HEK293 (cell line): ENCODE measurements at regions not wholly inside any gene's neighbourhood (a gene's known extent, or its start where the extent isn't known, plus 50 kb on each side); places are given as distances from the start of the nearest gene placed in this dataset.

ENCODE experiments used
- CTCF ChIP-seq: fragments of 450-650 bp; formaldehyde crosslinking; IDR thresholded peaks from 2 replicates; pipeline ENCODE4 v1.5.1; 2016; ENCODE audit warnings: missing biosample characterization, missing genetic modification characterization
- HOXA7 ChIP-seq: sonication (generic); formaldehyde crosslinking; IDR thresholded peaks from 2 replicates; pipeline ENCODE4 v1.8.1; 2022; ENCODE audit warnings: missing genetic modification reagents, borderline replicate concordance
- YY1 ChIP-seq: fragments of 450-650 bp; formaldehyde crosslinking; IDR thresholded peaks from 2 replicates; pipeline ENCODE4 v1.5.1; 2018; ENCODE audit warnings: missing biosample characterization, missing genetic modification characterization
- ZNF155 ChIP-seq: fragments of 450-650 bp; formaldehyde crosslinking; IDR thresholded peaks from 2 replicates; pipeline ENCODE4 v1.5.1; 2016; ENCODE audit warnings: missing biosample characterization, missing genetic modification characterization
- ZNF184 ChIP-seq: fragments of 450-650 bp; IDR thresholded peaks from 2 replicates; pipeline ENCODE4 v1.5.1; 2018; ENCODE audit warnings: missing biosample characterization, mild to moderate bottlenecking, missing genetic modification characterization
- ZNF23 ChIP-seq: fragments of 450-650 bp; formaldehyde crosslinking; IDR thresholded peaks from 2 replicates; pipeline ENCODE4 v1.5.1; 2016; ENCODE audit warnings: missing biosample characterization, missing genetic modification characterization, borderline replicate concordance
- ZNF324 ChIP-seq: fragments of 450-650 bp; formaldehyde crosslinking; IDR thresholded peaks from 2 replicates; pipeline ENCODE4 v1.5.1; 2016; ENCODE audit warnings: missing biosample characterization, missing genetic modification characterization
- ZNF501 ChIP-seq: fragments of 450-650 bp; formaldehyde crosslinking; IDR thresholded peaks from 2 replicates; pipeline ENCODE4 v1.5.1; 2016; ENCODE audit warnings: missing biosample characterization, missing genetic modification characterization
- ZNF571 ChIP-seq: fragments of 450-650 bp; formaldehyde crosslinking; IDR thresholded peaks from 2 replicates; pipeline ENCODE4 v1.5.0; 2017; ENCODE audit warnings: missing biosample characterization, missing genetic modification characterization
- ZNF654 ChIP-seq: fragments of 450-650 bp; formaldehyde crosslinking; IDR thresholded peaks from 2 replicates; pipeline ENCODE4 v1.5.1; 2016; ENCODE audit warnings: low read depth, missing biosample characterization, missing genetic modification characterization
- ZNF670 ChIP-seq: fragments of 450-650 bp; formaldehyde crosslinking; IDR thresholded peaks from 2 replicates; pipeline ENCODE4 v1.5.1; 2016; ENCODE audit warnings: missing biosample characterization, missing genetic modification characterization, low read depth
- TF ChIP-seq, protein P1 (sequence below): fragments of 450-650 bp; formaldehyde crosslinking; IDR thresholded peaks from 2 replicates; pipeline ENCODE4 v1.5.1; 2016; ENCODE audit warnings: missing biosample characterization, missing genetic modification characterization
- TF ChIP-seq, protein P2 (sequence below): fragments of 450-650 bp; formaldehyde crosslinking; IDR thresholded peaks from 2 replicates; pipeline ENCODE4 v1.5.1; 2016; ENCODE audit warnings: missing biosample characterization, missing genetic modification characterization, borderline replicate concordance

GRCh38 chr14:45686771-45687170, 433.8 kb upstream of the MIS18BP1 start:
- no peak for TF ChIP-seq YY1 (tag by site-specific recombination)
- TF ChIP-seq ZNF184 (tag by site-specific recombination), result no peak
- TF ChIP-seq, protein P1, sequence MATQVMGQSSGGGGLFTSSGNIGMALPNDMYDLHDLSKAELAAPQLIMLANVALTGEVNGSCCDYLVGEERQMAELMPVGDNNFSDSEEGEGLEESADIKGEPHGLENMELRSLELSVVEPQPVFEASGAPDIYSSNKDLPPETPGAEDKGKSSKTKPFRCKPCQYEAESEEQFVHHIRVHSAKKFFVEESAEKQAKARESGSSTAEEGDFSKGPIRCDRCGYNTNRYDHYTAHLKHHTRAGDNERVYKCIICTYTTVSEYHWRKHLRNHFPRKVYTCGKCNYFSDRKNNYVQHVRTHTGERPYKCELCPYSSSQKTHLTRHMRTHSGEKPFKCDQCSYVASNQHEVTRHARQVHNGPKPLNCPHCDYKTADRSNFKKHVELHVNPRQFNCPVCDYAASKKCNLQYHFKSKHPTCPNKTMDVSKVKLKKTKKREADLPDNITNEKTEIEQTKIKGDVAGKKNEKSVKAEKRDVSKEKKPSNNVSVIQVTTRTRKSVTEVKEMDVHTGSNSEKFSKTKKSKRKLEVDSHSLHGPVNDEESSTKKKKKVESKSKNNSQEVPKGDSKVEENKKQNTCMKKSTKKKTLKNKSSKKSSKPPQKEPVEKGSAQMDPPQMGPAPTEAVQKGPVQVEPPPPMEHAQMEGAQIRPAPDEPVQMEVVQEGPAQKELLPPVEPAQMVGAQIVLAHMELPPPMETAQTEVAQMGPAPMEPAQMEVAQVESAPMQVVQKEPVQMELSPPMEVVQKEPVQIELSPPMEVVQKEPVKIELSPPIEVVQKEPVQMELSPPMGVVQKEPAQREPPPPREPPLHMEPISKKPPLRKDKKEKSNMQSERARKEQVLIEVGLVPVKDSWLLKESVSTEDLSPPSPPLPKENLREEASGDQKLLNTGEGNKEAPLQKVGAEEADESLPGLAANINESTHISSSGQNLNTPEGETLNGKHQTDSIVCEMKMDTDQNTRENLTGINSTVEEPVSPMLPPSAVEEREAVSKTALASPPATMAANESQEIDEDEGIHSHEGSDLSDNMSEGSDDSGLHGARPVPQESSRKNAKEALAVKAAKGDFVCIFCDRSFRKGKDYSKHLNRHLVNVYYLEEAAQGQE (tag by site-specific recombination), result no peak
- TF ChIP-seq ZNF23, result no peak
- no peak for TF ChIP-seq ZNF670 (tag by site-specific recombination)
- TF ChIP-seq ZNF501 (tag by site-specific recombination), result no peak
- TF ChIP-seq ZNF324, result no peak
- TF ChIP-seq ZNF654 (tag by site-specific recombination), result no peak
- no peak for TF ChIP-seq ZNF155
- no peak for TF ChIP-seq ZNF571 (tag by site-specific recombination)
- no peak for TF ChIP-seq HOXA7 (CRISPR knock-in tag)
- no peak for TF ChIP-seq CTCF (tag by site-specific recombination)
- TF ChIP-seq, protein P2, sequence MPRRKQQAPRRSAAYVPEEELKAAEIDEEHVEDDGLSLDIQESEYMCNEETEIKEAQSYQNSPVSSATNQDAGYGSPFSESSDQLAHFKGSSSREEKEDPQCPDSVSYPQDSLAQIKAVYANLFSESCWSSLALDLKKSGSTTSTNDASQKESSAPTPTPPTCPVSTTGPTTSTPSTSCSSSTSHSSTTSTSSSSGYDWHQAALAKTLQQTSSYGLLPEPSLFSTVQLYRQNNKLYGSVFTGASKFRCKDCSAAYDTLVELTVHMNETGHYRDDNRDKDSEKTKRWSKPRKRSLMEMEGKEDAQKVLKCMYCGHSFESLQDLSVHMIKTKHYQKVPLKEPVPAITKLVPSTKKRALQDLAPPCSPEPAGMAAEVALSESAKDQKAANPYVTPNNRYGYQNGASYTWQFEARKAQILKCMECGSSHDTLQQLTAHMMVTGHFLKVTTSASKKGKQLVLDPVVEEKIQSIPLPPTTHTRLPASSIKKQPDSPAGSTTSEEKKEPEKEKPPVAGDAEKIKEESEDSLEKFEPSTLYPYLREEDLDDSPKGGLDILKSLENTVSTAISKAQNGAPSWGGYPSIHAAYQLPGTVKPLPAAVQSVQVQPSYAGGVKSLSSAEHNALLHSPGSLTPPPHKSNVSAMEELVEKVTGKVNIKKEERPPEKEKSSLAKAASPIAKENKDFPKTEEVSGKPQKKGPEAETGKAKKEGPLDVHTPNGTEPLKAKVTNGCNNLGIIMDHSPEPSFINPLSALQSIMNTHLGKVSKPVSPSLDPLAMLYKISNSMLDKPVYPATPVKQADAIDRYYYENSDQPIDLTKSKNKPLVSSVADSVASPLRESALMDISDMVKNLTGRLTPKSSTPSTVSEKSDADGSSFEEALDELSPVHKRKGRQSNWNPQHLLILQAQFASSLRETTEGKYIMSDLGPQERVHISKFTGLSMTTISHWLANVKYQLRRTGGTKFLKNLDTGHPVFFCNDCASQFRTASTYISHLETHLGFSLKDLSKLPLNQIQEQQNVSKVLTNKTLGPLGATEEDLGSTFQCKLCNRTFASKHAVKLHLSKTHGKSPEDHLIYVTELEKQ (tag by site-specific recombination), result no peak
